ENCODE measurements at regions not wholly inside any gene's neighbourhood (a gene's known extent, or its start where the extent isn't known, plus 50 kb on each side); places are given as distances from the start of the nearest gene placed in this dataset.

DNA sequence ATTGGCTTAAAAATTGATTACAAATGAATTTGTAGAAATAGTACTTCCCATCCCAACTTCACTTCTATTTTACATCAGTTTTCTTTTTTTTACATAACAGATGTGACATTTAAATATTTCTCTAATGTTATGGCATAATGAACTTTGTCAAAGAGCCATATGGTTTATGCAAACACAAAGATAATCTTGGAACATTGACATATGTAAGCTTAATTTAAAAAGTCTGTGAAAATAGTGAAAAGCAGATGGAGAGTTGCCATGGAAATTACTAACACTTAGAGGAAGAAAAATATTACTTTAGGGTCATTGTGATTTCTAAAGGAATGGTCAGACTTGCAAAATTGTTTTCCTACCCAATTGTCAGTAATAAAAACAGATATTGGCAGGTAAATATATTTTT is 232.4 kb downstream of the AEBP2 start:
- no peak for TF ChIP-seq POLR2A (IDR thresholded peaks at IDR 0.05)
- TF ChIP-seq, protein P1, sequence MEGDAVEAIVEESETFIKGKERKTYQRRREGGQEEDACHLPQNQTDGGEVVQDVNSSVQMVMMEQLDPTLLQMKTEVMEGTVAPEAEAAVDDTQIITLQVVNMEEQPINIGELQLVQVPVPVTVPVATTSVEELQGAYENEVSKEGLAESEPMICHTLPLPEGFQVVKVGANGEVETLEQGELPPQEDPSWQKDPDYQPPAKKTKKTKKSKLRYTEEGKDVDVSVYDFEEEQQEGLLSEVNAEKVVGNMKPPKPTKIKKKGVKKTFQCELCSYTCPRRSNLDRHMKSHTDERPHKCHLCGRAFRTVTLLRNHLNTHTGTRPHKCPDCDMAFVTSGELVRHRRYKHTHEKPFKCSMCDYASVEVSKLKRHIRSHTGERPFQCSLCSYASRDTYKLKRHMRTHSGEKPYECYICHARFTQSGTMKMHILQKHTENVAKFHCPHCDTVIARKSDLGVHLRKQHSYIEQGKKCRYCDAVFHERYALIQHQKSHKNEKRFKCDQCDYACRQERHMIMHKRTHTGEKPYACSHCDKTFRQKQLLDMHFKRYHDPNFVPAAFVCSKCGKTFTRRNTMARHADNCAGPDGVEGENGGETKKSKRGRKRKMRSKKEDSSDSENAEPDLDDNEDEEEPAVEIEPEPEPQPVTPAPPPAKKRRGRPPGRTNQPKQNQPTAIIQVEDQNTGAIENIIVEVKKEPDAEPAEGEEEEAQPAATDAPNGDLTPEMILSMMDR (IDR thresholded peaks at IDR 0.05), result no peak
